ENCODE measurements at regions not wholly inside any gene's neighbourhood (a gene's known extent, or its start where the extent isn't known, plus 50 kb on each side); places are given as distances from the start of the nearest gene placed in this dataset.
"Not testable (repeated sequence)": the region's sequence is repeated elsewhere in the genome, so short reads cannot be mapped to it uniquely, and the experiment has no call there.

GRCh38 chr13:109999659-110000533 lies 213.5 kb upstream of the IRS2 start:
- TF ChIP-seq CTCF (IDR thresholded peaks at IDR 0.05), result no peak
- Histone ChIP-seq H3K4me3 (no peak overlapping the region), H3K9me3 (no peaks in the 10 kb centered on the region), H3K4me1 (no peaks in the 10 kb centered on the region), H3K36me3 (no peaks in the 10 kb centered on the region), H3K27me3 (no peaks in the 10 kb centered on the region), H3K27ac (no peak overlapping the region), H3K9ac (ENCODE audit: low read depth in 2 of 2, low read length in 2 of 2) (no peak overlapping the region)
- intact Hi-C loops (cut with DNase I), result no loop called here
- DNase-seq, result no peak

GRCh38 chr13:109998684-109999533 lies 212.5 kb upstream of the IRS2 start:
- H3K4me3 ChIP-seq, result no peak overlapping the region
- no peak for TF ChIP-seq CTCF (IDR thresholded peaks at IDR 0.05)
- H3K36me3 ChIP-seq, result no peaks in the 10 kb centered on the region
- intact Hi-C loops (cut with DNase I), result no loop called here
- H3K4me1 ChIP-seq, result no peaks in the 10 kb centered on the region
- no peaks in the 10 kb centered on the region for H3K27me3 ChIP-seq
- no peak overlapping the region for H3K27ac ChIP-seq
- H3K9me3 ChIP-seq, result no peaks in the 10 kb centered on the region
- no peak for DNase-seq
- H3K9ac ChIP-seq (ENCODE audit: low read depth in 2 of 2, low read length in 2 of 2), result no peak overlapping the region

GRCh38 chr13:109998037-109998436 lies 211.7 kb upstream of the IRS2 start:
- Histone ChIP-seq H3K9me3 (no peaks in the 10 kb centered on the region), H3K4me1 (no peaks in the 10 kb centered on the region), H3K9ac (ENCODE audit: low read depth in 2 of 2, low read length in 2 of 2) (no peak overlapping the region), H3K4me3 (no peak overlapping the region), H3K27me3 (no peaks in the 10 kb centered on the region), H3K36me3 (no peaks in the 10 kb centered on the region), H3K27ac (no peak overlapping the region)
- no peak for TF ChIP-seq CTCF (IDR thresholded peaks at IDR 0.05)
- no peak for DNase-seq
- intact Hi-C loops (cut with DNase I), result no loop called here

- H3K9me3 ChIP-seq; intact Hi-C loops (cut with DNase I); H3K9ac ChIP-seq (ENCODE audit: low read depth in 2 of 2, low read length in 2 of 2); H3K4me3 ChIP-seq; H3K4me1 ChIP-seq; DNase-seq; H3K27ac ChIP-seq; H3K27me3 ChIP-seq; H3K36me3 ChIP-seq: not testable (repeated sequence)
These were observed 210.7 kb upstream of the IRS2 start for GRCh38 chr13:109997056-109997595.

GRCh38 chr13:109996404-109996960 lies 210.1 kb upstream of the IRS2 start:
- Histone ChIP-seq H3K9me3 (no peaks in the 10 kb centered on the region), H3K4me3 (no peak overlapping the region), H3K27ac (no peak overlapping the region), H3K9ac (ENCODE audit: low read depth in 2 of 2, low read length in 2 of 2) (no peak overlapping the region), H3K36me3 (no peaks in the 10 kb centered on the region), H3K27me3 (no peaks in the 10 kb centered on the region), H3K4me1 (no peaks in the 10 kb centered on the region)
- DNase-seq, result no peak
- intact Hi-C loops (cut with DNase I), result no loop called here
- TF ChIP-seq CTCF (IDR thresholded peaks at IDR 0.05), result no peak
